Astrocyte of the cerebellum (primary cell): ENCODE measurements at regions not wholly inside any gene's neighbourhood (a gene's known extent, or its start where the extent isn't known, plus 50 kb on each side); places are given as distances from the start of the nearest gene placed in this dataset.

ENCODE experiments used
- DNase-seq: peaks from one replicate; pipeline ENCODE4 v3.0.0-alpha.2; 2011; ENCODE audit warnings: low read depth
- H3K4me3 ChIP-seq: 2 replicates; pipeline ENCODE4 v1.5.1; 2011; ENCODE audit warnings: mild to moderate bottlenecking, low read depth, low read length, moderate library complexity
- CTCF ChIP-seq: IDR thresholded peaks from 2 replicates; pipeline ENCODE4 v1.5.1; 2012; ENCODE audit warnings: low read length, low read depth, moderate library complexity, mild to moderate bottlenecking; ENCODE audit errors: missing control alignments
- in situ Hi-C: cut with HindIII; loops from 2 replicates; pipeline ENCODE4 v1.10.0; 2017; ENCODE audit warnings: low sequenced_read_pairs

DNA sequence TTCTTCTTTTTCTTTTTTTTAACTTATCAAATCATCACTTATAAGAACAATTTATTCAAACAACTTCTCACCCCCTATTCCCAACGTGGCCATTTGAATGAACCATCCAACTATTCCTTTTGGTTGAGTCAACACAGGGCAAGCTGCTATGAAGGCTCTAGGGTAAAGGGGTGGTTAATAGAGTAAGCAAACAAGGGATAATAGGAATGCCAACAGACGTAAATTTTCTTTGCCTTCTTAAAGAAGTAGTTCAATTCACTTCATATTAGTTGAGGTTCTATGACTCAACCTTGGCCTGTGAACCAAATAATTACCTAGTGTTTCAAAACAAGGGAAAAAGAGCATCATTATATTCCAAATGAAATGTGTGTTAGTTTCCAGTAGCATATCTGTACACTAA lies 1383.8 kb upstream of the SLC10A2 start:
- DNase-seq, result no peak
- H3K4me3 ChIP-seq, result no peak overlapping the region
- in situ Hi-C loops, result no loop called here
- no peak for TF ChIP-seq CTCF

- in situ Hi-C loops, result no loop called here
- H3K4me3 ChIP-seq, result no peak overlapping the region
- no peak for TF ChIP-seq CTCF
- DNase-seq, result no peak
Measured at GRCh38 chr13:104447348-104447747, 1381.1 kb upstream of the SLC10A2 start.

- no peak overlapping the region for H3K4me3 ChIP-seq
- no peak for TF ChIP-seq CTCF
- in situ Hi-C loops, result no loop called here
- no peak for DNase-seq
Measured at GRCh38 chr13:104442536-104442935, 1376.3 kb upstream of the SLC10A2 start.

GRCh38 chr13:104436555-104436954 lies 1370.3 kb upstream of the SLC10A2 start:
- H3K4me3 ChIP-seq, result no peak overlapping the region
- TF ChIP-seq CTCF, result no peak
- in situ Hi-C loops, result no loop called here
- no peak for DNase-seq

GRCh38 chr13:104431895-104432294 lies 1365.7 kb upstream of the SLC10A2 start:
- in situ Hi-C loops, result no loop called here
- no peak for TF ChIP-seq CTCF

GRCh38 chr13:104426435-104426834 lies 1360.2 kb upstream of the SLC10A2 start:
- in situ Hi-C loops, result no loop called here
- no peak overlapping the region for H3K4me3 ChIP-seq
- TF ChIP-seq CTCF, result no peak
- DNase-seq, result no peak

More at GRCh38 chr13:104431895-104432294, 1365.7 kb upstream of the SLC10A2 start:
- DNase-seq, result no peak
- no peak overlapping the region for H3K4me3 ChIP-seq

GRCh38 chr13:104422668-104423067 lies 1356.5 kb upstream of the SLC10A2 start:
- H3K4me3 ChIP-seq, result no peak overlapping the region
- in situ Hi-C loops, result no loop called here
- no peak for DNase-seq
- TF ChIP-seq CTCF, result no peak
